OCI-LY7 (cell line): ENCODE measurements at regions not wholly inside any gene's neighbourhood (a gene's known extent, or its start where the extent isn't known, plus 50 kb on each side); places are given as distances from the start of the nearest gene placed in this dataset.
A peak's percentile ranks its signal among the peaks of the same experiment; 100 is the strongest.

ENCODE experiments used
- BruUV-seq: library from RNA; stranded (reverse); fragments of 400-500 nt; replicated peaks from 2 replicates; lab custom pipeline; 2021; lab: Mats Ljungman, UMichigan
- CTCF ChIA-PET: fragments of 300-600 bp; sonication (Branson Sonifier 250); formaldehyde crosslinking; loops from one replicate; lab custom pipeline; 2022; ENCODE audit warnings: antibody characterized with exemption; ENCODE audit not compliant: unreplicated experiment; lab: Charles Lee
- POLR2A ChIA-PET: fragments of 300-600 bp; sonication (Branson Sonifier 250); formaldehyde crosslinking; loops from one replicate; lab custom pipeline; 2022; ENCODE audit warnings: antibody characterized with exemption; lab: Charles Lee
- DNase-seq: peaks from one replicate; pipeline ENCODE4 v3.0.0-alpha.2; 2015; ENCODE audit warnings: low spot score
- H2AFZ ChIP-seq: fragments of 200-600 bp; sonication (generic), shearing (Covaris generic); 2 replicates; pipeline ENCODE4 v1.6.1; 2014; ENCODE audit warnings: mild to moderate bottlenecking, antibody characterized with exemption, low read length, moderate library complexity
- H3K27ac ChIP-seq: fragments of 200-600 bp; sonication (generic); 2 replicates; pipeline ENCODE4 v1.5.1; 2014; ENCODE audit warnings: mixed run types, low read depth, mild to moderate bottlenecking, moderate library complexity, low read length, inconsistent platforms; ENCODE audit not compliant: poor library complexity, severe bottlenecking
- H3K36me3 ChIP-seq: fragments of 200-600 bp; sonication (generic); 2 replicates; pipeline ENCODE4 v1.6.1; 2014; ENCODE audit warnings: mild to moderate bottlenecking, antibody characterized with exemption, low read length, moderate library complexity, mixed read lengths; ENCODE audit not compliant: insufficient read depth
- H3K4me1 ChIP-seq: fragments of 200-600 bp; sonication (generic); 2 replicates; pipeline ENCODE4 v1.5.1; 2014; ENCODE audit warnings: mild to moderate bottlenecking, low read length; ENCODE audit not compliant: insufficient read depth, poor library complexity, severe bottlenecking
- H3K4me2 ChIP-seq: fragments of 200-600 bp; sonication (generic); 2 replicates; pipeline ENCODE4 v1.6.1; 2014; ENCODE audit warnings: mild to moderate bottlenecking, low read length
- H3K4me3 ChIP-seq: fragments of 200-600 bp; sonication (generic); 2 replicates; pipeline ENCODE4 v1.5.1; 2014; ENCODE audit warnings: mild to moderate bottlenecking, low read depth, low read length; ENCODE audit not compliant: poor library complexity, severe bottlenecking
- H3K79me2 ChIP-seq: fragments of 200-600 bp; sonication (generic); 2 replicates; pipeline ENCODE4 v1.6.1; 2016; ENCODE audit warnings: low read depth, mild to moderate bottlenecking, low read length, moderate library complexity, mixed read lengths; ENCODE audit not compliant: insufficient read depth
- H3K9me2 ChIP-seq: fragments of 200-600 bp; sonication (generic); 2 replicates; pipeline ENCODE4 v1.6.1; 2016; ENCODE audit warnings: mild to moderate bottlenecking, low read length, mixed read lengths; ENCODE audit not compliant: insufficient read depth
- H3K9me3 ChIP-seq: fragments of 200-600 bp; sonication (generic); 2 replicates; pipeline ENCODE4 v1.6.1; 2014; ENCODE audit warnings: mild to moderate bottlenecking, mixed run types, low read length, mixed read lengths
- H4K20me1 ChIP-seq: fragments of 200-600 bp; sonication (generic); 2 replicates; pipeline ENCODE4 v1.6.1; 2014; ENCODE audit warnings: mild to moderate bottlenecking, antibody characterized with exemption, low read length, moderate library complexity, mixed read lengths; ENCODE audit not compliant: insufficient read depth
- EZH2phosphoT487 ChIP-seq: fragments of 200-600 bp; sonication (generic); IDR thresholded peaks from 2 replicates; pipeline ENCODE4 v1.6.1; 2018; ENCODE audit warnings: low read depth, borderline replicate concordance, mild to moderate bottlenecking, mixed run types, antibody characterized with exemption, low read length, moderate library complexity, mixed read lengths
- intact Hi-C: fragments of 100-400 bp; cut with micrococcal nuclease; formaldehyde crosslinking; loops from one replicate; pipeline ENCODE4 v1.10.0; 2022; ENCODE audit not compliant: unreplicated experiment
- TF ChIP-seq, protein P1 (sequence below): fragments of 200-600 bp; sonication (generic); conservative IDR thresholded peaks from 2 replicates; pipeline ENCODE4 v1.5.1; 2014; ENCODE audit warnings: mild to moderate bottlenecking, antibody characterized with exemption, low read length, moderate library complexity, mixed read lengths

DNA sequence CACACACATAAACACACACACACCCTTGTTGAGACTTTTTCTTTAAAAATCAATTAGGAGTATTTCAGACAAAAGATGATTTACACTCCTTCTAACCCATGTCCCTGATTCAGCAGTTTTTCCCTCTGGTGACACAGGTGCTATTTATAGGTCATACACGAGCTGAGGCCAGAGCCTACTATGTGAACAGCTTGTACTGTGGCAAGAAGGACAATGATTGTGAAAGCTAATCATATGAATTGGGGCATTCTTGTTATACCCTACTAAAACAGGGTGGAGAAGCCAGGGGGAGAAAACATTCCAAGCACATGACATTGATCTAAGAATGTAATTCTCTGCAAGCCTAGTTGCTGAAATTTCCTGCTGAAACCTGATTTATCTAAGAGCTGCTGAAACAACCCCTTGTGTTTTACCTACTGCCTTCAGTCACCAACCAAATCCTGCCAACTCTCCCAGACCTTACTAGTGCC is 60.3 kb downstream of the XCL1 start:
- TF ChIP-seq, protein P1, sequence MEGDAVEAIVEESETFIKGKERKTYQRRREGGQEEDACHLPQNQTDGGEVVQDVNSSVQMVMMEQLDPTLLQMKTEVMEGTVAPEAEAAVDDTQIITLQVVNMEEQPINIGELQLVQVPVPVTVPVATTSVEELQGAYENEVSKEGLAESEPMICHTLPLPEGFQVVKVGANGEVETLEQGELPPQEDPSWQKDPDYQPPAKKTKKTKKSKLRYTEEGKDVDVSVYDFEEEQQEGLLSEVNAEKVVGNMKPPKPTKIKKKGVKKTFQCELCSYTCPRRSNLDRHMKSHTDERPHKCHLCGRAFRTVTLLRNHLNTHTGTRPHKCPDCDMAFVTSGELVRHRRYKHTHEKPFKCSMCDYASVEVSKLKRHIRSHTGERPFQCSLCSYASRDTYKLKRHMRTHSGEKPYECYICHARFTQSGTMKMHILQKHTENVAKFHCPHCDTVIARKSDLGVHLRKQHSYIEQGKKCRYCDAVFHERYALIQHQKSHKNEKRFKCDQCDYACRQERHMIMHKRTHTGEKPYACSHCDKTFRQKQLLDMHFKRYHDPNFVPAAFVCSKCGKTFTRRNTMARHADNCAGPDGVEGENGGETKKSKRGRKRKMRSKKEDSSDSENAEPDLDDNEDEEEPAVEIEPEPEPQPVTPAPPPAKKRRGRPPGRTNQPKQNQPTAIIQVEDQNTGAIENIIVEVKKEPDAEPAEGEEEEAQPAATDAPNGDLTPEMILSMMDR = no peak
- TF ChIP-seq EZH2phosphoT487 = no peak
- Histone ChIP-seq H2AFZ (no peak overlapping the region), H3K4me2 (no peak overlapping the region), H3K4me1 (no peaks in the 10 kb centered on the region), H3K27ac (no peak overlapping the region), H3K79me2 (no peaks in the 10 kb centered on the region), H3K9me3 (no peaks in the 10 kb centered on the region), H3K36me3 (no peaks in the 10 kb centered on the region), H3K4me3 (no peak overlapping the region), H4K20me1 (no peaks in the 10 kb centered on the region), H3K9me2 (no peaks in the 10 kb centered on the region)
- CTCF ChIA-PET = no interaction called here
- intact Hi-C loops = no loop called here
- POLR2A ChIA-PET = no interaction called here
- no peak for DNase-seq
- no TSS peak for BruUV-seq

- CTCF ChIA-PET = no interaction called here
- Histone ChIP-seq H4K20me1 (no peaks in the 10 kb centered on the region), H3K9me3 (no peaks in the 10 kb centered on the region), H2AFZ (no peak overlapping the region), H3K9me2 (no peaks in the 10 kb centered on the region), H3K4me3 (no peak overlapping the region), H3K36me3 (no peaks in the 10 kb centered on the region), H3K4me1 (no peaks in the 10 kb centered on the region), H3K27ac (no peak overlapping the region), H3K79me2 (no peaks in the 10 kb centered on the region), H3K4me2 (no peak overlapping the region)
- DNase-seq = peak; percentile 47
- intact Hi-C loops = no loop called here
- TF ChIP-seq, protein P1 = peak; percentile 79
- no peak for TF ChIP-seq EZH2phosphoT487
- no TSS peak for BruUV-seq
- POLR2A ChIA-PET = no interaction called here
Measured at GRCh38 chr1:168637350-168637991, 61.1 kb downstream of the XCL1 start.

DNA sequence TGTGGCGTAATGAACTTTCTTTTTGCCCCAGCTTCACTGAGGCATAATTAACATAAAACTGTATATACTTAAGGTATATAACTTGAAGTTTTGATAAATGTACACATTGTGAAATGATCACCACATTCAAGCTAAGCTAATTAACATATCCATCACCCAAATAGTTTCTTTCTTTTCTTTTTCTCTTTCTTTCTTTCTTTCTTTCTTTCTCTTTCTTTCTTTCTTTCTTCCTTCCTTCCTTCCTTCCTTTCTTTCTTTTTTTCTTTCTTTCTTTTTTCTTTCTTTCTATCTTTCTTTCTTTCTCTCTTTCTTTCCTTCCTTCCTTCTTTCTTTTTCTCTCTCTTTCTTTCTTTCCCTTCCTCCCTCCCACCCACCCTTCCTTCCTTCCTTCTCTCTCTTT is 62.5 kb downstream of the XCL1 start:
- Histone ChIP-seq H2AFZ (no peak overlapping the region), H3K79me2 (no peaks in the 10 kb centered on the region), H3K4me3 (no peak overlapping the region), H3K9me3 (no peaks in the 10 kb centered on the region), H4K20me1 (no peaks in the 10 kb centered on the region), H3K9me2 (no peaks in the 10 kb centered on the region), H3K4me1 (no peaks in the 10 kb centered on the region), H3K4me2 (no peak overlapping the region), H3K36me3 (no peaks in the 10 kb centered on the region), H3K27ac (no peak overlapping the region)
- CTCF ChIA-PET = no interaction called here
- POLR2A ChIA-PET = interaction anchor here (0.5 kb wide), 1 partner anchor 62 kb away, joined by 5 read pairs; the partner anchor contains the start of gene XCL1
- no peak for TF ChIP-seq EZH2phosphoT487
- TF ChIP-seq, protein P1 = no peak
- intact Hi-C loops = no loop called here
- no peak for DNase-seq
- BruUV-seq = no TSS peak
